ENCODE measurements at regions not wholly inside any gene's neighbourhood (a gene's known extent, or its start where the extent isn't known, plus 50 kb on each side); places are given as distances from the start of the nearest gene placed in this dataset.
A peak's percentile ranks its signal among the peaks of the same experiment; 100 is the strongest.

DNA sequence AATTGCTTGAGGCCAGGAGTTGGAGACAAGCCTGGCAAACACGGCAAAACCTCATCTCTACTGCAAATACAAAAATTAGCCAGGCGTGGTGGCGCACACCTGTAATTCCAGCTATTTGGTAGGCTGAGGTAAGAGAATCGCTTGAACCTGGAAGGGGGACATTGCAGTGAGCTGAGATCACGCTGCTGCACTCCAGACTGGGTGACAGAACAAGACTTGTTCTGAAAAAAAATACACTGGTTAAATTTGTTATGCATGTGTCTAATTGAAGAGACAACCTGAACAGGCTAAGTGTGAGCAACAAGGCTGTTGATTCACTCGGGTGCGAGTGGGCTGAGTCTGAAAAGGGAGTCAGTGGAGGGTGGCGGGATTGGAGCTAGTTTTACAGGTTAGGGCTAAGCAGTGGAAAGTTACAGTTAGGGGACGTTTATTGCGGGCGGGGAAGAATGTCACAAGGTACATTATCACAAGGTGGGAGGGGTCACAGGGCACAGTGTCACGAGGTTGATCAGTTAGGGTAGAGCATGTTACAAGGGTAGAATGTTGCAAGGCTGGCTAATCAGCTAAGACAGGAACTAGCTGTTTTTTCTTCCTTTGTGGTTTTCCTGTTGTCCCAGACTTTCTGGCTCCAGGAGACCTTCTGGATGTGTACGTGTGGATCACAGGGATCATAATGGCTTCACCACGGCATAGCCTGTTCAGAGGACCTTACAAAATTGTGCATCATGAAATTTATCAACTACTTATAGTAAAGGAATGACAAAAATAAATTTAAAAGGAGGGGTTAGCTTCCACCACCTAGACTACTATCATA lies 115.8 kb downstream of the NAA11 start (continued):
- peak; percentile 85 for TF ChIP-seq L3MBTL2 (IDR thresholded peaks at IDR 0.05)
- TF ChIP-seq, protein P1, sequence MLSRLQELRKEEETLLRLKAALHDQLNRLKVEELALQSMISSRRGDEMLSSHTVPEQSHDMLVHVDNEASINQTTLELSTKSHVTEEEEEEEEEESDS (CRISPR knock-in tag; IDR thresholded peaks at IDR 0.05), result no peak
- TF ChIP-seq KLF16 (IDR thresholded peaks at IDR 0.05), result no peak; the same call in 1 of the 2 replicates
- TF ChIP-seq ILF3 (IDR thresholded peaks at IDR 0.05; ENCODE audit: borderline replicate concordance), result no peak
- TF ChIP-seq, protein P2, sequence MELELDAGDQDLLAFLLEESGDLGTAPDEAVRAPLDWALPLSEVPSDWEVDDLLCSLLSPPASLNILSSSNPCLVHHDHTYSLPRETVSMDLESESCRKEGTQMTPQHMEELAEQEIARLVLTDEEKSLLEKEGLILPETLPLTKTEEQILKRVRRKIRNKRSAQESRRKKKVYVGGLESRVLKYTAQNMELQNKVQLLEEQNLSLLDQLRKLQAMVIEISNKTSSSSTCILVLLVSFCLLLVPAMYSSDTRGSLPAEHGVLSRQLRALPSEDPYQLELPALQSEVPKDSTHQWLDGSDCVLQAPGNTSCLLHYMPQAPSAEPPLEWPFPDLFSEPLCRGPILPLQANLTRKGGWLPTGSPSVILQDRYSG (tag; conservative IDR thresholded peaks at IDR 0.05; ENCODE audit: low read depth), result peak; percentile 71; the same call in 1 of the 2 replicates
- TF ChIP-seq, protein P3, sequence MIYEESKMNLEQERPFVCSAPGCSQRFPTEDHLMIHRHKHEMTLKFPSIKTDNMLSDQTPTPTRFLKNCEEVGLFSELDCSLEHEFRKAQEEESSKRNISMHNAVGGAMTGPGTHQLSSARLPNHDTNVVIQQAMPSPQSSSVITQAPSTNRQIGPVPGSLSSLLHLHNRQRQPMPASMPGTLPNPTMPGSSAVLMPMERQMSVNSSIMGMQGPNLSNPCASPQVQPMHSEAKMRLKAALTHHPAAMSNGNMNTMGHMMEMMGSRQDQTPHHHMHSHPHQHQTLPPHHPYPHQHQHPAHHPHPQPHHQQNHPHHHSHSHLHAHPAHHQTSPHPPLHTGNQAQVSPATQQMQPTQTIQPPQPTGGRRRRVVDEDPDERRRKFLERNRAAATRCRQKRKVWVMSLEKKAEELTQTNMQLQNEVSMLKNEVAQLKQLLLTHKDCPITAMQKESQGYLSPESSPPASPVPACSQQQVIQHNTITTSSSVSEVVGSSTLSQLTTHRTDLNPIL (CRISPR knock-in tag; IDR thresholded peaks at IDR 0.05), result no peak
- TF ChIP-seq ZNF133 (CRISPR knock-in tag; IDR thresholded peaks at IDR 0.05), result no peak
- no peak for TF ChIP-seq TFAM (CRISPR knock-in tag; conservative IDR thresholded peaks at IDR 0.05)
- TF ChIP-seq, protein P4, sequence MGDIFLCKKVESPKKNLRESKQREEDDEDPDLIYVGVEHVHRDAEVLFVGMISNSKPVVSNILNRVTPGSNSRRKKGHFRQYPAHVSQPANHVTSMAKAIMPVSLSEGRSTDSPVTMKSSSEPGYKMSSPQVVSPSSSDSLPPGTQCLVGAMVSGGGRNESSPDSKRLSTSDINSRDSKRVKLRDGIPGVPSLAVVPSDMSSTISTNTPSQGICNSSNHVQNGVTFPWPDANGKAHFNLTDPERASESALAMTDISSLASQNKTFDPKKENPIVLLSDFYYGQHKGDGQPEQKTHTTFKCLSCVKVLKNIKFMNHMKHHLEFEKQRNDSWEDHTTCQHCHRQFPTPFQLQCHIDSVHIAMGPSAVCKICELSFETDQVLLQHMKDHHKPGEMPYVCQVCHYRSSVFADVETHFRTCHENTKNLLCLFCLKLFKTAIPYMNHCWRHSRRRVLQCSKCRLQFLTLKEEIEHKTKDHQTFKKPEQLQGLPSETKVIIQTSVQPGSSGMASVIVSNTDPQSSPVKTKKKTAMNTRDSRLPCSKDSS (IDR thresholded peaks at IDR 0.05; ENCODE audit: low read depth, partially characterized antibody), result no peak
- TF ChIP-seq RFX5 (IDR thresholded peaks at IDR 0.05; ENCODE audit: low read depth, low read length), result no peak
- peak; percentile 82 for TF ChIP-seq TEAD4 (IDR thresholded peaks at IDR 0.05; ENCODE audit: low read length)
- no peak for TF ChIP-seq TEAD4 (CRISPR knock-in tag; IDR thresholded peaks at IDR 0.05; ENCODE audit: borderline replicate concordance)
- no peak for TF ChIP-seq POLR3A (IDR thresholded peaks at IDR 0.05; ENCODE audit: borderline replicate concordance, extremely low read depth, insufficient read depth, insufficient read length)
- TF ChIP-seq, protein P5, sequence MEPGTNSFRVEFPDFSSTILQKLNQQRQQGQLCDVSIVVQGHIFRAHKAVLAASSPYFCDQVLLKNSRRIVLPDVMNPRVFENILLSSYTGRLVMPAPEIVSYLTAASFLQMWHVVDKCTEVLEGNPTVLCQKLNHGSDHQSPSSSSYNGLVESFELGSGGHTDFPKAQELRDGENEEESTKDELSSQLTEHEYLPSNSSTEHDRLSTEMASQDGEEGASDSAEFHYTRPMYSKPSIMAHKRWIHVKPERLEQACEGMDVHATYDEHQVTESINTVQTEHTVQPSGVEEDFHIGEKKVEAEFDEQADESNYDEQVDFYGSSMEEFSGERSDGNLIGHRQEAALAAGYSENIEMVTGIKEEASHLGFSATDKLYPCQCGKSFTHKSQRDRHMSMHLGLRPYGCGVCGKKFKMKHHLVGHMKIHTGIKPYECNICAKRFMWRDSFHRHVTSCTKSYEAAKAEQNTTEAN (CRISPR knock-in tag; IDR thresholded peaks at IDR 0.05), result no peak
- no peak for TF ChIP-seq ZNF12 (CRISPR knock-in tag; IDR thresholded peaks at IDR 0.05)
- TF ChIP-seq ELF4 (CRISPR knock-in tag; IDR thresholded peaks at IDR 0.05), result peak; percentile 81; the same call in 1 of the 2 replicates
- TF ChIP-seq NCOA1 (IDR thresholded peaks at IDR 0.05; ENCODE audit: low read depth), result peak; percentile 93
- TF ChIP-seq, protein P6, sequence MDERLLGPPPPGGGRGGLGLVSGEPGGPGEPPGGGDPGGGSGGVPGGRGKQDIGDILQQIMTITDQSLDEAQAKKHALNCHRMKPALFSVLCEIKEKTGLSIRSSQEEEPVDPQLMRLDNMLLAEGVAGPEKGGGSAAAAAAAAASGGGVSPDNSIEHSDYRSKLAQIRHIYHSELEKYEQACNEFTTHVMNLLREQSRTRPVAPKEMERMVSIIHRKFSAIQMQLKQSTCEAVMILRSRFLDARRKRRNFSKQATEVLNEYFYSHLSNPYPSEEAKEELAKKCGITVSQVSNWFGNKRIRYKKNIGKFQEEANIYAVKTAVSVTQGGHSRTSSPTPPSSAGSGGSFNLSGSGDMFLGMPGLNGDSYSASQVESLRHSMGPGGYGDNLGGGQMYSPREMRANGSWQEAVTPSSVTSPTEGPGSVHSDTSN (CRISPR knock-in tag; IDR thresholded peaks at IDR 0.05; ENCODE audit: low read depth), result no peak
- TF ChIP-seq, protein P6 (tag; conservative IDR thresholded peaks at IDR 0.05; ENCODE audit: low read depth), result no peak
- 0 out of 2 replicates have a peak, but pooled peaks have one; percentile 15 for TF ChIP-seq SMC3 (conservative IDR thresholded peaks at IDR 0.05; ENCODE audit: insufficient read depth, low read depth, low read length)

All from K562 (cell line).